K562 (cell line): ENCODE measurements at regions not wholly inside any gene's neighbourhood (a gene's known extent, or its start where the extent isn't known, plus 50 kb on each side); places are given as distances from the start of the nearest gene placed in this dataset.

Experiments used
- BDP1 ChIP-seq: IDR thresholded peaks from 3 replicates; pipeline ENCODE4 v1.6.1; 2011; ENCODE audit not compliant: insufficient read length, insufficient read depth
- ZNF197 ChIP-seq: fragments of 200-800 bp; sonication (Bioruptor generic); IDR thresholded peaks from 2 replicates; pipeline ENCODE4 v1.6.1; 2016; ENCODE audit warnings: low read depth, missing genetic modification characterization, missing compliant biosample characterization

DNA sequence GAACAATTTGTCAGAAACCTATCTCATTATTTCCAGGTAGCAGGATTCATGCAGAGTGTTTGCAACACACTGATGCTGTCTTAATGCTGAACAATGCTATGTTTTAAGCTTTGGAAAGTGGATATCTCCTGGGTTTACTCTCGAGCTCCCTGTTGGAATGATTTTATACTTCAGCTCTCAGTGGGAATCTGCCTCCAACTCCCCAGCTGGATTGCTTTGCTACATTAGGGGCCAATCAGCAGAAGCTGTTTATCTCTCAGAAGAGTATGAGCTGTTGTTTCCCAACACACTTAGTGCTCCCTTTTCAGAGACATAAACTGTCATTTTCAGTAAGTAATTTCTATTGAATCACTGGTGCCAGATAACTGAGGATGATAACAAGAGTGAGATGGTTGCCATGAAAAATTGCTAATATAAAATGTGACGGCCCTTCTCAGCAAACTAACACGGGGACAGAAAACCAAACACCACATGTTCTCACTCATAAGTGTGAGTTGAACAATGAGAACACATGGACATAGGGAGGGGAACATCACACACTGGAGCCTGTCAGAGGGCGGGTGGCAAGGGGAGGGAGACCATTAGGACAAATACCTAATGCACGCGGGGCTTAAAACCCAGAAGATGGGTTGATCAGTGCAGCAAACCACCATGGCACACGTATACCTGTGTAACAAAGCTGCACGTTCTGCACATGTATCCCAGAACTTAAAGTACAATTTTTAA lies 265.9 kb upstream of the RUNX1 start:
- TF ChIP-seq ZNF197 (no peak), BDP1 (no peak)
